Mesenchymal stem cell (in vitro differentiated cells and primary cell): ENCODE measurements at regions not wholly inside any gene's neighbourhood (a gene's known extent, or its start where the extent isn't known, plus 50 kb on each side); places are given as distances from the start of the nearest gene placed in this dataset. TPM values are rescaled to one million over a fixed set of nuclear protein-coding genes. Genes with fewer than 3 reads are reported as not detected.
A peak's percentile ranks its signal among the peaks of the same experiment; 100 is the strongest.

Experiments
- DNase-seq: peaks from one replicate; pipeline ENCODE4 v3.0.0-alpha.2; 2013
- H2AFZ ChIP-seq: one replicate; pipeline ENCODE4 v1.6.1; 2013; ENCODE audit warnings: low read depth, mild to moderate bottlenecking, control low read depth, inconsistent platforms, low read length, moderate library complexity
- H2AK5ac ChIP-seq: 2 replicates; pipeline ENCODE4 v1.6.1; 2013; ENCODE audit warnings: low read length, moderate library complexity, mild to moderate bottlenecking, inconsistent platforms; ENCODE audit not compliant: severe bottlenecking
- H2BK120ac ChIP-seq: one replicate; pipeline ENCODE4 v1.6.1; 2013; ENCODE audit warnings: low read depth, mild to moderate bottlenecking, inconsistent platforms, low read length, moderate library complexity
- H2BK12ac ChIP-seq, 2 experiments: one replicate each; pipeline ENCODE4 v1.6.1; 2013; ENCODE audit warnings: inconsistent platforms in 2 of 2, low read length in 2 of 2, mild to moderate bottlenecking in 2 of 2, moderate library complexity in 2 of 2, control low read depth in 1 of 2
- H2BK15ac ChIP-seq: one replicate; pipeline ENCODE4 v1.6.1; 2013; ENCODE audit warnings: mild to moderate bottlenecking, low read depth, inconsistent platforms; ENCODE audit not compliant: poor library complexity, severe bottlenecking
- H2BK5ac ChIP-seq: 2 replicates; pipeline ENCODE4 v1.6.1; 2013; ENCODE audit warnings: low read depth, mild to moderate bottlenecking, low read length, control low read depth, inconsistent platforms; ENCODE audit not compliant: poor library complexity, severe bottlenecking
- H3K14ac ChIP-seq, 2 experiments: one replicate each; pipeline ENCODE4 v1.6.1; 2013; ENCODE audit warnings: inconsistent platforms in 2 of 2, low read length in 2 of 2, control low read depth in 1 of 2, mild to moderate bottlenecking in 1 of 2, moderate library complexity in 1 of 2
- H3K18ac ChIP-seq, 2 experiments: one replicate each; pipeline ENCODE4 v1.6.1; 2013; ENCODE audit warnings: inconsistent platforms in 2 of 2, low read length in 2 of 2, control low read depth in 1 of 2, low read depth in 1 of 2, mild to moderate bottlenecking in 1 of 2
- H3K23ac ChIP-seq, 2 experiments: one replicate each; pipeline ENCODE4 v1.6.1; 2013; ENCODE audit warnings: inconsistent platforms in 2 of 2, low read length in 2 of 2, mild to moderate bottlenecking in 2 of 2, moderate library complexity in 2 of 2, control low read depth in 1 of 2
- H3K27ac ChIP-seq: 2 replicates; pipeline ENCODE4 v1.5.1; 2013; ENCODE audit warnings: mild to moderate bottlenecking, moderate library complexity, low read length, control low read depth, inconsistent platforms; ENCODE audit not compliant: poor library complexity, severe bottlenecking
- H3K27me3 ChIP-seq, 2 experiments: 2 replicates each; pipeline versions ENCODE4 v1.6.1 to v1.7.0; 2013; ENCODE audit warnings: low read length in 2 of 2, mild to moderate bottlenecking in 2 of 2, moderate library complexity in 2 of 2, control low read depth in 1 of 2, inconsistent platforms in 1 of 2; ENCODE audit not compliant: control insufficient read depth in 1 of 2, insufficient read depth in 1 of 2
- H3K36me3 ChIP-seq, 2 experiments: 2 replicates each; pipeline versions ENCODE4 v1.6.1 to v1.7.0; 2013; ENCODE audit warnings: low read length in 2 of 2, control low read depth in 1 of 2, inconsistent platforms in 1 of 2, low read depth in 1 of 2, mild to moderate bottlenecking in 1 of 2; ENCODE audit not compliant: insufficient read depth in 2 of 2, control insufficient read depth in 1 of 2
- H3K4ac ChIP-seq, 2 experiments: one replicate each; pipeline ENCODE4 v1.6.1; 2013; ENCODE audit warnings: inconsistent platforms in 2 of 2, low read length in 2 of 2, mild to moderate bottlenecking in 2 of 2, moderate library complexity in 2 of 2, control low read depth in 1 of 2, low read depth in 1 of 2
- H3K4me1 ChIP-seq: 2 replicates; pipeline ENCODE4 v1.6.1; 2013; ENCODE audit warnings: low read depth, low read length, control low read depth; ENCODE audit not compliant: control insufficient read depth, insufficient read depth
- H3K4me2 ChIP-seq: 2 replicates; pipeline ENCODE4 v1.6.1; 2013; ENCODE audit warnings: low read length, mild to moderate bottlenecking, inconsistent platforms; ENCODE audit not compliant: poor library complexity, severe bottlenecking
- H3K4me3 ChIP-seq, 2 experiments: 2 replicates each; pipeline versions ENCODE4 v1.5.1 to v1.7.0; 2013; ENCODE audit warnings: low read length in 2 of 2, mild to moderate bottlenecking in 2 of 2, control low read depth in 1 of 2, low read depth in 1 of 2; ENCODE audit not compliant: insufficient read depth in 1 of 2
- H3K79me1 ChIP-seq: replicated peaks from 2 replicates; pipeline ENCODE4 v1.6.1; 2013; ENCODE audit warnings: mild to moderate bottlenecking, control low read depth, low read length, inconsistent platforms; ENCODE audit not compliant: poor library complexity, severe bottlenecking
- H3K9ac ChIP-seq: 2 replicates; pipeline ENCODE4 v1.7.0; 2013; ENCODE audit warnings: mild to moderate bottlenecking, low read length, moderate library complexity
- H3K9me3 ChIP-seq: 2 replicates; pipeline ENCODE4 v1.7.0; 2013; ENCODE audit warnings: mild to moderate bottlenecking, low read length; ENCODE audit not compliant: control insufficient read depth
- H4K8ac ChIP-seq: one replicate; pipeline ENCODE4 v1.6.1; 2013; ENCODE audit warnings: inconsistent platforms, mild to moderate bottlenecking, low read length, moderate library complexity
- H4K91ac ChIP-seq: one replicate; pipeline ENCODE4 v1.6.1; 2013; ENCODE audit warnings: mild to moderate bottlenecking, low read length, inconsistent platforms
- WGBS: methylation state at CpG from one replicate; pipeline ENCODE4 v1.1.7; 2013; ENCODE audit warnings: mixed read lengths; 5-methylcytosine and 5-hydroxymethylcytosine counted together
- small RNA-seq: library from polyadenylated mRNA; stranded (forward); fragments of <200 nt; extraction: miRNeasy Mini kit (QIAGEN cat#:217004); gene quantifications from one replicate; pipeline ENCODE3, GENCODE V24; 2013; ENCODE audit warnings: low read depth

DNA sequence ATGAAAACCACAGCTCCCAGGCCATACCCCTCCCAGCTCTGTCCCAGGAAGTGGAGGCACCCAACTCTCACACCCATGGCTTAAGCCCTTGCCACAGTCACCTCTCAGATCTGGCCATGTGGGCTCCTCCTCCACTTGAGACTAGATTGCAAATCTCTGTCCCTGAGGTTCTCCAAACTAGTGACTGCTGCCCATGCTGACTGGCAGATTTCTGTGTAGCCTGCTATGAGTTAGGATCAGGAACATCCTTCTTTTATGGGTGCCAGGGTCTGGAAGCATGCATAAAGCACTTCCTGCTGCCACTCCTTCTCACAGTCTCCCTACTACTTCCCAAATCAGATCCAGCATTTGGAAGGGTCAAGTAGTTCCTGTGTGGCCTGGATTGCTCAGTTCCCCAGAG is 59.6 kb upstream of the GOLIM4 start:
- no peak overlapping the region for H4K91ac ChIP-seq
- H2BK120ac ChIP-seq = no peak overlapping the region
- no peaks in the 10 kb centered on the region for H3K79me1 ChIP-seq
- no peak overlapping the region for H3K9ac ChIP-seq
- H3K9me3 ChIP-seq = peaks cover 5% of the 10 kb centered on the region
- no peak overlapping the region for H2BK15ac ChIP-seq
- DNase-seq = no peak
- no peaks in the 10 kb centered on the region for H3K4me1 ChIP-seq
- no peak overlapping the region for H4K8ac ChIP-seq
- H3K27ac ChIP-seq = no peak overlapping the region
- H3K36me3 ChIP-seq = no peaks in the 10 kb centered on the region
- no peak overlapping the region for H3K18ac ChIP-seq
- H3K4me2 ChIP-seq = no peak overlapping the region
- H3K27me3 ChIP-seq = no peaks in the 10 kb centered on the region
- no peak overlapping the region for H2BK5ac ChIP-seq
- no peak overlapping the region for H2AK5ac ChIP-seq
- no peak overlapping the region for H3K23ac ChIP-seq
- H2BK12ac ChIP-seq = no peak overlapping the region
- H2AFZ ChIP-seq = no peak overlapping the region
- no peak overlapping the region for H3K4me3 ChIP-seq
- no peak overlapping the region for H3K4ac ChIP-seq
- peak overlapping the region in 1 of 2 experiments; percentile 61 for H3K14ac ChIP-seq

DNA sequence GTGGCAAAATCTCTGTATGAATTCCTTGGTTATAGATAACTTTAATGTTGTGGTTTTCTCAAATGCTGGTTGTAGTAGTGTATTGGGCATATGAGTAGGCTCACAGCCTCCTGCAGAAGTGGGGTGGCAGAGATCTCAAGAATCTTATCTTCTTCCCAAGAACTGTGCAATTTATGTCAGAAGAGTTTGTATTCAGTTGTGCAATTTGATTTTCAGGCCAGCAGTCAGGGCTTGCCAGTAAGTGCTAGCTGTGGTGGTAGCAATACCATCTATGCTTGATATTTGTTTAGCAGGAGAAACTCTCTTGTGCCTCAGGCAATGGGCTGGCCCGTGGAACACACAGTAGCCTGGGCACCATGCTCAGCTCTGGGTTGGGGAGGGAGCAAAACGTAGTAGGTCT is 58.4 kb upstream of the GOLIM4 start:
- Histone ChIP-seq H4K8ac (no peak overlapping the region), H3K9me3 (peaks cover 5% of the 10 kb centered on the region), H3K4ac (no peak overlapping the region), H3K4me3 (no peak overlapping the region), H3K14ac (no peak overlapping the region), H3K18ac (no peak overlapping the region), H2AK5ac (no peak overlapping the region), H3K27ac (no peak overlapping the region), H3K4me2 (no peak overlapping the region), H3K36me3 (no peaks in the 10 kb centered on the region), H3K9ac (no peak overlapping the region), H2AFZ (no peak overlapping the region), H2BK12ac (no peak overlapping the region), H2BK5ac (no peak overlapping the region), H2BK120ac (no peak overlapping the region), H3K4me1 (no peaks in the 10 kb centered on the region), H2BK15ac (no peak overlapping the region), H3K27me3 (no peaks in the 10 kb centered on the region), H3K79me1 (no peaks in the 10 kb centered on the region), H3K23ac (peak overlapping the region in 1 of 2 experiments; percentile 59), H4K91ac (no peak overlapping the region)
- 55% methylated on average over 2 of the region's 2 CpGs for WGBS
- no peak for DNase-seq

DNA sequence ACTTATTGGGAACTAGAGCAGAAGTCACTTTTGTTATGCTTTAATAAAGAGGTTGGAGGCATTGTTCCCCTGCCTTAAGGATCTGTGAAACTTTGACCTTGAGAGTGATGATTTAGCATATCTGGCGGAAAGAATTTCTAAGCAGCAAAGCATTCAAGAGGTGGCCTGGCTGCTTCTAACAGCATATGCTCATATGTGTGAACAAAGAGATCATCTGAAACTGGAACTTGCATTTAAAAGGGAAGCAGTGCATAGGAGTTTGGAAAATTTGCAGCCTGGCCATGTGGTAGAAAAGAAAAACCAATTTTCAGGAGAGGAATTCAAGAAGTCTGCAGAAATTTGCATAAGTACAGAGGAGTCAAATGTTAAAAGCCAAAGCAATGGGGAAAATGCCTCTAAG is 56.4 kb upstream of the GOLIM4 start:
- DNase-seq = no peak
- Histone ChIP-seq H3K4me1 (no peaks in the 10 kb centered on the region), H3K4ac (no peak overlapping the region), H3K18ac (no peak overlapping the region), H3K27ac (no peak overlapping the region), H3K9me3 (peaks cover 5% of the 10 kb centered on the region), H3K14ac (no peak overlapping the region), H2AFZ (no peak overlapping the region), H3K27me3 (no peaks in the 10 kb centered on the region), H3K4me2 (no peak overlapping the region), H2BK120ac (no peak overlapping the region), H3K36me3 (no peaks in the 10 kb centered on the region), H2BK12ac (no peak overlapping the region), H2BK5ac (no peak overlapping the region), H2BK15ac (no peak overlapping the region), H3K79me1 (no peaks in the 10 kb centered on the region), H2AK5ac (no peak overlapping the region), H3K4me3 (no peak overlapping the region), H4K8ac (no peak overlapping the region), H4K91ac (no peak overlapping the region), H3K23ac (no peak overlapping the region), H3K9ac (no peak overlapping the region)
- WGBS = 92% methylated on average over 1 of the region's 1 CpG

Small RNA genes lying in the stretch of these regions (small RNA-seq; reads per million reads assigned to genes)
- gene MIR551B (4.3 reads per million, percentile 45 among the genes with 10 or more reads in this experiment), gene RNU2-20P (not detected)
